Vagina (tissue), 2 donors: ENCODE measurements at regions not wholly inside any gene's neighbourhood (a gene's known extent, or its start where the extent isn't known, plus 50 kb on each side); places are given as distances from the start of the nearest gene placed in this dataset.

ENCODE experiments used
- DNase-seq, 2 donors: peaks; one replicate each; pipeline ENCODE4 v3.0.0-alpha.2; 2017; ENCODE audit errors: extremely low spot score in 2 of 2
- H3K27ac ChIP-seq: fragments of 200-600 bp; sonication (generic); one replicate; pipeline ENCODE4 v1.5.1; 2019
- H3K27me3 ChIP-seq: fragments of 200-600 bp; sonication (generic); one replicate; pipeline ENCODE4 v1.5.1; 2019
- H3K36me3 ChIP-seq, 2 donors: fragments of 200-600 bp; sonication (generic); one replicate each; pipeline ENCODE4 v1.5.1; 2017 to 2019
- H3K4me1 ChIP-seq: fragments of 200-600 bp; sonication (generic); one replicate; pipeline ENCODE4 v1.5.1; 2019
- H3K4me3 ChIP-seq, 2 donors: fragments of 200-600 bp; sonication (generic); 1 replicate in 1 of 2; 2 replicates in 1 of 2; pipeline ENCODE4 v1.5.1; 2016 to 2019
- H3K9me3 ChIP-seq: fragments of 200-600 bp; sonication (generic); one replicate; pipeline ENCODE4 v1.5.1; 2019
- POLR2A ChIP-seq, 2 donors: fragments of 450-650 bp; IDR thresholded peaks; one replicate each; pipeline ENCODE4 v1.6.1; 2017; ENCODE audit warnings: antibody characterized with exemption in 2 of 2, mild to moderate bottlenecking in 2 of 2, moderate library complexity in 2 of 2
- POLR2AphosphoS5 ChIP-seq, 2 donors: sonication (generic); formaldehyde crosslinking; IDR thresholded peaks; one replicate each; pipeline ENCODE4 v1.9.0; 2017; ENCODE audit warnings: antibody characterized with exemption in 2 of 2, mild to moderate bottlenecking in 2 of 2, low read depth in 1 of 2; ENCODE audit not compliant: insufficient read depth in 1 of 2
- intact Hi-C: fragments of 100-400 bp; cut with DNase I; formaldehyde crosslinking; loops from one replicate; pipeline ENCODE4 v1.15.1; 2023
- TF ChIP-seq, protein P1 (sequence below), 3 experiments: fragments of 450-650 bp in 2 of 3; fragments of 200-600 bp in 1 of 3; sonication (generic) in 1 of 3; IDR thresholded peaks; one replicate each; pipeline ENCODE4 v1.5.1; 2017 to 2019; ENCODE audit warnings: antibody characterized with exemption in 3 of 3, mild to moderate bottlenecking in 2 of 3, moderate library complexity in 2 of 3

- Histone ChIP-seq H3K4me1 (no peaks in the 10 kb centered on the region), H3K27ac (no peak overlapping the region), H3K36me3 (no peaks in the 10 kb centered on the region), H3K27me3 (no peaks in the 10 kb centered on the region), H3K9me3 (no peaks in the 10 kb centered on the region), H3K4me3 (no peak overlapping the region)
- DNase-seq, result no peak
- TF ChIP-seq POLR2A (IDR thresholded peaks at IDR 0.05) (no peak), POLR2AphosphoS5 (IDR thresholded peaks at IDR 0.05; ENCODE audit: insufficient read depth in 1 of 2, low read depth in 1 of 2) (no peak)
- TF ChIP-seq, protein P1, sequence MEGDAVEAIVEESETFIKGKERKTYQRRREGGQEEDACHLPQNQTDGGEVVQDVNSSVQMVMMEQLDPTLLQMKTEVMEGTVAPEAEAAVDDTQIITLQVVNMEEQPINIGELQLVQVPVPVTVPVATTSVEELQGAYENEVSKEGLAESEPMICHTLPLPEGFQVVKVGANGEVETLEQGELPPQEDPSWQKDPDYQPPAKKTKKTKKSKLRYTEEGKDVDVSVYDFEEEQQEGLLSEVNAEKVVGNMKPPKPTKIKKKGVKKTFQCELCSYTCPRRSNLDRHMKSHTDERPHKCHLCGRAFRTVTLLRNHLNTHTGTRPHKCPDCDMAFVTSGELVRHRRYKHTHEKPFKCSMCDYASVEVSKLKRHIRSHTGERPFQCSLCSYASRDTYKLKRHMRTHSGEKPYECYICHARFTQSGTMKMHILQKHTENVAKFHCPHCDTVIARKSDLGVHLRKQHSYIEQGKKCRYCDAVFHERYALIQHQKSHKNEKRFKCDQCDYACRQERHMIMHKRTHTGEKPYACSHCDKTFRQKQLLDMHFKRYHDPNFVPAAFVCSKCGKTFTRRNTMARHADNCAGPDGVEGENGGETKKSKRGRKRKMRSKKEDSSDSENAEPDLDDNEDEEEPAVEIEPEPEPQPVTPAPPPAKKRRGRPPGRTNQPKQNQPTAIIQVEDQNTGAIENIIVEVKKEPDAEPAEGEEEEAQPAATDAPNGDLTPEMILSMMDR (IDR thresholded peaks at IDR 0.05), result no peak
- intact Hi-C loops, result no loop called here
These were observed 1333.7 kb upstream of the WWC1 start for GRCh38 chr5:166957782-166958181.

GRCh38 chr5:166959766-166960165 is 1331.7 kb upstream of the WWC1 start:
- Histone ChIP-seq H3K27ac (no peak overlapping the region), H3K36me3 (no peaks in the 10 kb centered on the region), H3K4me1 (no peaks in the 10 kb centered on the region), H3K4me3 (no peak overlapping the region), H3K27me3 (no peaks in the 10 kb centered on the region), H3K9me3 (no peaks in the 10 kb centered on the region)
- intact Hi-C loops, result no loop called here
- no peak for DNase-seq
- TF ChIP-seq POLR2A (IDR thresholded peaks at IDR 0.05) (no peak), POLR2AphosphoS5 (IDR thresholded peaks at IDR 0.05; ENCODE audit: insufficient read depth in 1 of 2, low read depth in 1 of 2) (no peak)
- TF ChIP-seq, protein P1 (IDR thresholded peaks at IDR 0.05), result no peak

- no peaks in the 10 kb centered on the region for H3K9me3 ChIP-seq
- intact Hi-C loops, result no loop called here
These were observed 1330.4 kb upstream of the WWC1 start for GRCh38 chr5:166961028-166961427.

GRCh38 chr5:166961913-166962312 is 1329.5 kb upstream of the WWC1 start:
- H3K4me3 ChIP-seq, result no peak overlapping the region

More at GRCh38 chr5:166961028-166961427, 1330.4 kb upstream of the WWC1 start:
- Histone ChIP-seq H3K27ac (no peak overlapping the region), H3K36me3 (no peaks in the 10 kb centered on the region), H3K4me3 (no peak overlapping the region), H3K4me1 (no peaks in the 10 kb centered on the region), H3K27me3 (no peaks in the 10 kb centered on the region)
- no peak for DNase-seq
- no peak for TF ChIP-seq POLR2A (IDR thresholded peaks at IDR 0.05)
- TF ChIP-seq POLR2AphosphoS5 (IDR thresholded peaks at IDR 0.05; ENCODE audit: insufficient read depth in 1 of 2, low read depth in 1 of 2), result no peak
- TF ChIP-seq, protein P1 (IDR thresholded peaks at IDR 0.05), result no peak

GRCh38 chr5:166962461-166962860 is 1329.0 kb upstream of the WWC1 start:
- H3K4me3 ChIP-seq, result no peak overlapping the region
- H3K9me3 ChIP-seq, result no peaks in the 10 kb centered on the region
- intact Hi-C loops, result no loop called here
- H3K36me3 ChIP-seq, result no peaks in the 10 kb centered on the region
- no peaks in the 10 kb centered on the region for H3K4me1 ChIP-seq
- no peak overlapping the region for H3K27ac ChIP-seq
- TF ChIP-seq, protein P1 (IDR thresholded peaks at IDR 0.05), result no peak
- no peak for TF ChIP-seq POLR2A (IDR thresholded peaks at IDR 0.05)
- TF ChIP-seq POLR2AphosphoS5 (IDR thresholded peaks at IDR 0.05; ENCODE audit: insufficient read depth in 1 of 2, low read depth in 1 of 2), result no peak
- H3K27me3 ChIP-seq, result no peaks in the 10 kb centered on the region
- no peak for DNase-seq

More at GRCh38 chr5:166961913-166962312, 1329.5 kb upstream of the WWC1 start:
- no peaks in the 10 kb centered on the region for H3K27me3 ChIP-seq
- intact Hi-C loops, result no loop called here
- H3K36me3 ChIP-seq, result no peaks in the 10 kb centered on the region
- no peaks in the 10 kb centered on the region for H3K9me3 ChIP-seq
- no peak overlapping the region for H3K27ac ChIP-seq
- no peak for DNase-seq
- TF ChIP-seq POLR2A (IDR thresholded peaks at IDR 0.05) (no peak), POLR2AphosphoS5 (IDR thresholded peaks at IDR 0.05; ENCODE audit: insufficient read depth in 1 of 2, low read depth in 1 of 2) (no peak)
- TF ChIP-seq, protein P1 (IDR thresholded peaks at IDR 0.05), result no peak
- H3K4me1 ChIP-seq, result no peaks in the 10 kb centered on the region
